GM18508 (cell line): ENCODE measurements at regions not wholly inside any gene's neighbourhood (a gene's known extent, or its start where the extent isn't known, plus 50 kb on each side); places are given as distances from the start of the nearest gene placed in this dataset.
"Not testable (repeated sequence)": the region's sequence is repeated elsewhere in the genome, so short reads cannot be mapped to it uniquely, and the experiment has no call there.

Experiments used
- ATAC-seq: cut with Tn5 transposase; IDR thresholded peaks from one replicate; pipeline ENCODE4 v1.9.1; 2021; ENCODE audit warnings: moderate number of reproducible peaks; ENCODE audit not compliant: insufficient read depth, unreplicated experiment

- ATAC-seq: no peak
Measured at GRCh38 chr12:131380965-131381705, 329.8 kb upstream of the SFSWAP start.

GRCh38 chr12:131381716-131382430 is 329.0 kb upstream of the SFSWAP start:
- ATAC-seq: no peak

GRCh38 chr12:131383291-131383690 is 327.6 kb upstream of the SFSWAP start:
- ATAC-seq: no peak

DNA sequence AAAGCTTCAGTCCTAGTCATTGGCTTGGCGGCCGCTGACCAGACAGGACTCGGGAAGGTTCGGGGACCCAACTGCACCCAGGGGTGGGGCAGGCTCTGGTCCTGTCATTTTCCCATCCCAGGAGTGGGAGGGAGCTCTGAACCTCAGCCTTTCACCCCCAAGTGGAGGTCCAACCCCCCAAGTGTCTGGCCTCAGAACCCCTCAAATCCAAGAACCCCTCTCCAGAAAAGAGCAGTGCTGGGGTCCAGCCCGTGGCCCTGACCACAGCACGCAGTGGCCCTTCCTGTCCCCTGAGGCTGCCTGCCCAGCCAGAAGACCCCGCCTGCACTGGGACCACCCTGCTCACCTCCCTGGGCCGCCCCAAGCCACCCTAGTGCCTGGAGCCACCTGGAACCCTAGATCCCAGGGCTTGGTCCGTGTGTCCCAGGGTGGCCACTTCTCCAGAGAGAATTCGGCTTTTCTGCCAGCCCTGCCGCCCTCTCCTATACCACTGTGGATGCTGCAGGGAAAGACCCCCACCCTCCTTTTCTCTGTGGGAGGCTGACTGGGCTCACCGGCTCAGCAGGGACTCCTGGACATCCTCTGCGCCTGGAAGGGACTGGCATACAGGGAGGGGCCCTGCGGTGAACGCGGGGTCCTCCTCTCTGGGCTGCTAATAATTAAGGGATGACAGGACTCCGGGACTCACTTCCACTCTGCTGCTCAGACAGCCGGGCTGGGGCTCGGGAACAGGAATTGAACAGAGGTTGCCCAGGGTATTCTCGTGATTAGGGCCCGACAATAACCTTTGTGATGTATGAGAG is 326.9 kb upstream of the SFSWAP start:
- no peak for ATAC-seq

- no peak for ATAC-seq
Measured at GRCh38 chr12:131384544-131384855, 326.4 kb upstream of the SFSWAP start.

DNA sequence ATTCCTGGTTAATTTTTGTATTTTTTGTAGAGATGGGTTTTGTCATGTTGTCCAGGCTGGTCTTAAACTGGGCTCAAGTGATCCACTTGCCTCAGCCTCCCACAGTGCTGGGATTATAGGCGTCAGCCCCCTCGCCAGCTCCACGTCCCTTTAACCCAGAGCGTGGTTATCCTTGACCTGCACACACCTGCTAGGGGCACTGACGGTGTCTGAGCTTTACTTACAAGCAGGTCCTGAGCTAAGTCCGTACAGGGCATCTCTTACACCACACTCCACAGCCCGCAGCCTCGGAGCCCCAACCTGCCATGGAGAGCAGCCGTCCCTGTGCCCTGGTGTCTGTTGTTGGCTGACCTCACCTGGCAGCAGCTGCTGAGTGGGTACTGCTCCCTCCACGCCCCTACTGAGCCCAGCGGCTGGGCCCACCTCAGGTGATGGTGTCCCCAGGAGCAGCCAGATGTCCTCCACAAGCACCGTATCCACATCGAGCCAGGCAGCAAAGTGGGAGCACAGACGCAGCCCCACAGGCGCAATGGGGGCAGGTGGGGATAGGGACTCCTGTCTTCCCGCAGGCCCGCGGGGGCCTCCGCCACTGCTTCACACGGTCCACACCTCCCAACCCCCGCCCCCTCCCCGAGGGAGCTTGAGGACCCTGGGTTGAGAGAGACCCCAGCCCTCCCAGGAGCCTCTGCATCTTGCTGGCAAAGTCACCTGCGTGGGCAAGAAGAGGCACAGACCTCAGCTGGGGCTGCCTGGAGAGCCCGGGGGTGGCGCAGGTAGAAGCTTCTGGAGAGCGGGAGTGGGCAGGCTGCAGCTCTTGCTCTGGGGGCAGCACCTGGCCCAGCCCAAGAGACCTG is 325.4 kb upstream of the SFSWAP start:
- ATAC-seq: no peak

- ATAC-seq: no peak
Measured at GRCh38 chr12:131386167-131386521, 324.7 kb upstream of the SFSWAP start.

- ATAC-seq: no peak
Measured at GRCh38 chr12:131386781-131387180, 324.1 kb upstream of the SFSWAP start.

DNA sequence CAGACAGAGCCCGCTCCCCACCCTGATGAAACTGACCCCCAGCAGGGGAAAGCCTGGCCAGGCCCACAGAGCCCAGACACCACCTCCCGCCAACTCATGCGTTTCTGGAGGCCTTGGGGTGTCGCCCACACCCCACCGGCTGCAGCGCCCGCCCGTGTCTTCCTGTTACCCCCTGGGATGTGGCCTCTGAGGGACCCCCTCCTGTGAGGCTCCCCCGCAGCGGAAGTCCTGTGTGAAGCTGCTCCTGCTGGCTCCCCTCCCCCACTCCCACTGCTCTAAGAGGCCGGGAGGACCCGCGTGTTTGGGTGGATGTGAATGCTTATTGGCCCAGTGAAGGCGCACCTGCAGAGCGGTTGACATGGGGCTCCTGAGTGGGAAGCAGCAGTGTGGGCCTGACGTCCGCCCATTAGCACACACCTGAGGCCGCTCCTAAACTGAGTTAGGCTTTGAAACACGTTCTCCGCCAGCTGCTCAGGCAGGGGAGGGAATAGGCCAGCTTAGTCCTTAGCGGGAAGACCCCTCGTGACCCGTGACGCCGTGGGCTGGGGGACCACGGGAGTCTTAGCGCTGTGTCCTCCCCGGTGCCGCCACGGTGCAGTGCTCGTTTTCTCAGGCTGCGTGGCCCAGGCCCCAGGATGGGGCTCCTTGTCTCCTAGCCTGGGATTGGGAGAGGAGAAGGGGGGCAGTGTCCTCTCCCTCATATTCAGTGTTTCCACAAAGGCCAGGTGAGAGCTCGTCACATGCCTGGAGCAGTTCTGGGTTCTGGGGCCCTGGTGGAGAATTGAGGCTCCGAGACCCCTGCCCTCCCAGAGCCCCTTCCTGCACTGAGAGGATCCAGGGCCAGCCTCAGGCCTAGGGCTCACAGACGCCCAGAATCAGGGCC is 323.4 kb upstream of the SFSWAP start:
- no peak for ATAC-seq

GRCh38 chr12:131388164-131389053 is 322.5 kb upstream of the SFSWAP start:
- not testable (repeated sequence) for ATAC-seq

DNA sequence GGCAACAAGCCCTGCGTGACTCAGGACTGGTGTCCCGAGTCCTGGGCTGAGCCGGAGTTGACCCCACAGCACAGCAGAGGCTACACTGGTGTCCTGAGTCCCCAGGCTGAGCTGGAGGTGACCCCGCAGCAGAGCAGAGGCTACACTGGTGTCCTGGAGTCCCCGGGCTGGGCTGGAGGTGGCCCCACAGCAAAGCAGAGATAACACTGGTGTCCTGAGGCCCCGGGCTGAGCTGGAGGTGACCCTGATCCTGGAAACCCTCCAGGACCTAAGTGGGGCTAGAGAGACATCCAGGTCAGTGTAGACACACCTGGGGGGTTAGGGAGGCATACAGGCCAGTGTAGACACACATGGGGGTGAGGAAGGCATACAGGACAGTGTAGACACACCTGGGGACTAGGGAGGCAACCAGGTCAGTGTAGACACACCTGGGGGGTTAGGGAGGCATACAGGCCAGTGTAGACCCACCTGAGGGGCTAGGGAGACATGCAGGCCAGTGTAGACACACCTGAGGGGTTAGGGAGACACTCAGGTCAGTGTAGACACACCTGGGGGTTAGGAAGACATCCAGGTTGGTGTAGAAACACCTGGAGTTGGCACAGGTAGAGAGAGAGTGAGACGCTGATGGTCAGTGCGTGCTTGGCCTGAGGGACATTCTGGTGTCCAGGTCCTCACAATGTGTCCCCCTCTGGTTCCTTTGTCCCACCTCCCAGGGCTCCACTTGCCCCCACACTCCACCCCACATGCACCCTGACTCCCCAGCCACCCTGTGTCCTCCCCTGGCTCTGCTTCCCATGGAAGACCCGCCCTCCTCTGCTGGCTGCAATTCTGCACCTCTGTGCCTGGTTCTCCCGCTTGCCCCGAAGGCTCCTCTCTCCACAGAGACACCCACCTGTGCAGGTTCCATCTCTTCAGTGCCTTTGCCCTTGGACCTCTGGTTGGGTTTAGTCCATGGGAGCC is 321.6 kb upstream of the SFSWAP start:
- no peak for ATAC-seq

DNA sequence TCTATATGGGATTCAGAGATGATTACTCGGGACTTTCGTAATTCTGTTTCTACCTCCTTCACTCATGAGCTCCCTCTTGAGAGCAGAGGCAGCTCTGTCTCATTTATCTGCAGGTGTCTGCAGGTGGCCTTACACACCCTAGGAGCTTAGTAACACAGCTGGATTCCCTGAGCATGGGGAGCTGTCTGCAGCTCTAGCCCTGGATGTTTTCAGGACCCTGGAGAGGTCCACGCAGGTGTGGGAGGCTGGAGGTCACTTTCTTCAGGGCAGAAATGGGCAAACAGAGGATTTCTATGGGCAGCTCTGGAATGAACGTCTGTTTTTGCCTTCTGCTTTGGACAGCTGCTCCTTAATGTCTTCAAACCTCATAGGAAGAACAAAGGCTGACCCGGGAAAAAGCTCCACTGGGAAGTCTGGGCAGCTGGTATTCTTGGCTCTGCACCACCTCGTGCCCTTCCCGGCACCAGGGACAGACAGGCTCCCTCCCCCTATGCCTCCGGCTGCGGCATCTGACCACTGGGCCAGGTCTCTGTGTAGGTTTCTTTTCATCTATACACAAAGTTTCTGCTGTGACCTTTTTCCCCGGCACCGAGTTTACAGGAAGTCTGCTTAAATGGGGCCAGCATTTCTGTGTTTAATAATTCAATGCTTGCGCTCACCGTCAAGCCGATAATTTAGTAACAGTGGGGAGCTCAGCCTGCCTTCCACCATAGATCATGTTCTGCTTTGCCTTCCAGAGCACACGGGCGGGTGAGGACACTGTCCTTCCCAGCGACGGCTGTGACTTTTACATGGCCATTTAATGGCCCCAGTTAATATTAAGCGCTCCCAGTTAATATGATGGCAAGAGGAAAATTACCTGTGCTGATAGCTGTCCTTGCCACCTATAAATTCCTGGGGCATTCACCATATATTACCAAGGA is 320.2 kb upstream of the SFSWAP start:
- ATAC-seq: no peak

DNA sequence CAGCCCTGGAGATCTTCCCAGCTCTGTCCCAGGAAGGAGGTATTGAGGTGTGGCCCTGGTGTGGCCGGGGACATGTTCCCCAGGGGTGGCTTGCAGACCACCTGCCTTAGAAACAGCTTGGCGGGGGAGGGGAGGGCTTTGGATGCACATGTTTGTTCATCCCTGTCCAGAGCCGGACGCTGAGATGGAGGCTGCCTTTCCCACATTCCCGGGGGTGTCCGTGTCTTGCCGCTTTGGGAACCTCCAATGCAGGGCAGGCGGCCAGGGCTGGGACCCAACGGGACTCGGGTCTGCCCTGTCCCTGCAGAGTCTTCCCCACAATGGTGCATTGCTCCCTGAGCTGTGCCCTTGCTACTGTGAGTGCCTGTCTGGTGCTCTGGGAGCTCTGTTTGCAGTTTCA is 319.5 kb upstream of the SFSWAP start:
- no peak for ATAC-seq

DNA sequence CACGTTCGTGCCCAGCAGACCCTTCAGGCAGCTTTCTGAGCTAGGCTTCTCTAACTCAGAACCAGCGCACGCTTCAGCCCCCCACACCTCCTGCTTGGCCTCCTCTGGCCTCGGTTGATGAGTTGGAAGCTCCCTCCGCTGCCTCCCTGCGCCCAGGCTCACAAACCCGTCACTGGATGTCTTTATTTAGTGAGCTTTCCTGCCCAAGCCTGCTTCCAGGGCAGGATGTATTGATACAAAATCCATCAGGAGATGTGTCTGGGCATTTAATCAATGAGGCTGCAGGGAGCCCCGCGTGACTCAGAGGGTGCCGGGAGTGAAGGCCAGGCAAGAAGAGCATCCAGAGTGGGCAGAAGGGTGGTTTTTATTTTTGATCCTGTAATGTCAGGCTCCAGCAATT is 316.1 kb upstream of the SFSWAP start:
- ATAC-seq: not testable (repeated sequence)

- ATAC-seq: not testable (repeated sequence)
Measured at GRCh38 chr12:131395209-131395684, 315.6 kb upstream of the SFSWAP start.

GRCh38 chr12:131395971-131396573 is 314.8 kb upstream of the SFSWAP start:
- no peak for ATAC-seq
